ENCODE measurements at regions not wholly inside any gene's neighbourhood (a gene's known extent, or its start where the extent isn't known, plus 50 kb on each side); places are given as distances from the start of the nearest gene placed in this dataset.

- no peak for TF ChIP-seq CTCF (IDR thresholded peaks at IDR 0.05)
- TF ChIP-seq POLR2A (IDR thresholded peaks at IDR 0.05), result no peak
Observed at GRCh38 chr2:215521031-215521430, 85.2 kb upstream of the FN1 start.
